Astrocyte (in vitro differentiated cells and primary cell): ENCODE measurements at regions not wholly inside any gene's neighbourhood (a gene's known extent, or its start where the extent isn't known, plus 50 kb on each side); places are given as distances from the start of the nearest gene placed in this dataset.

Experiments
- DNase-seq: peaks from one replicate; pipeline ENCODE4 v3.0.0-alpha.2; 2010; ENCODE audit warnings: low read depth
- FAIRE-seq: peaks from 2 replicates; lab custom pipeline; 2011; peaks lifted over from hg19 to GRCh38; lab: Jason Lieb, UNC
- H2AFZ ChIP-seq: 2 replicates; pipeline ENCODE4 v1.6.0; 2012; ENCODE audit warnings: low read depth, low read length, inconsistent platforms
- H3K27ac ChIP-seq: 2 replicates; pipeline ENCODE4 v1.5.1; 2011; ENCODE audit warnings: low read depth, low read length, inconsistent platforms
- H3K27me3 ChIP-seq: 2 replicates; pipeline ENCODE4 v1.6.0; 2011; ENCODE audit warnings: low read length, inconsistent platforms; ENCODE audit not compliant: insufficient read depth
- H3K36me3 ChIP-seq: 2 replicates; pipeline ENCODE4 v1.5.1; 2011; ENCODE audit warnings: low read length, inconsistent platforms; ENCODE audit not compliant: insufficient read depth
- H3K4me1 ChIP-seq: 2 replicates; pipeline ENCODE4 v1.5.1; 2011; ENCODE audit warnings: low read length, inconsistent platforms; ENCODE audit not compliant: insufficient read depth
- H3K4me2 ChIP-seq: 2 replicates; pipeline ENCODE4 v1.6.0; 2012; ENCODE audit warnings: low read length, inconsistent platforms
- H3K4me3 ChIP-seq: 2 replicates; pipeline ENCODE4 v1.5.1; 2011; ENCODE audit warnings: low read depth, mild to moderate bottlenecking, low read length, inconsistent platforms; ENCODE audit not compliant: insufficient read depth
- H3K79me2 ChIP-seq: 2 replicates; pipeline ENCODE4 v1.6.0; 2012; ENCODE audit warnings: mild to moderate bottlenecking, low read length, inconsistent platforms; ENCODE audit not compliant: insufficient read depth
- H3K9ac ChIP-seq: 2 replicates; pipeline ENCODE4 v1.6.0; 2012; ENCODE audit warnings: mild to moderate bottlenecking, low read length, inconsistent platforms
- H3K9me3 ChIP-seq: 2 replicates; pipeline ENCODE4 v1.5.1; 2012; ENCODE audit warnings: low read depth, mild to moderate bottlenecking, low read length, inconsistent platforms; ENCODE audit not compliant: insufficient read depth
- H4K20me1 ChIP-seq: 2 replicates; pipeline ENCODE4 v1.6.0; 2012; ENCODE audit warnings: low read length, inconsistent platforms; ENCODE audit not compliant: insufficient read depth
- H3K27ac Mint-ChIP-seq: one replicate; pipeline ENCODE4 v1.8.0; 2021; ENCODE audit warnings: mild to moderate bottlenecking, mixed read lengths; ENCODE audit not compliant: unreplicated experiment
- H3K27me3 Mint-ChIP-seq: one replicate; pipeline ENCODE4 v1.8.0; 2021; ENCODE audit warnings: low read depth, mixed read lengths; ENCODE audit not compliant: unreplicated experiment
- H3K36me3 Mint-ChIP-seq: one replicate; pipeline ENCODE4 v1.8.0; 2021; ENCODE audit warnings: low read depth, mixed read lengths; ENCODE audit not compliant: unreplicated experiment
- H3K4me1 Mint-ChIP-seq: one replicate; pipeline ENCODE4 v1.8.0; 2021; ENCODE audit warnings: low read depth, mixed read lengths; ENCODE audit not compliant: unreplicated experiment
- H3K4me3 Mint-ChIP-seq: one replicate; pipeline ENCODE4 v1.8.0; 2021; ENCODE audit warnings: mild to moderate bottlenecking, moderate library complexity, mixed read lengths; ENCODE audit not compliant: unreplicated experiment
- H3K9me3 Mint-ChIP-seq: one replicate; pipeline ENCODE4 v1.8.0; 2021; ENCODE audit warnings: mild to moderate bottlenecking, mixed read lengths; ENCODE audit not compliant: unreplicated experiment
- CTCF ChIP-seq: IDR thresholded peaks from 2 replicates; pipeline ENCODE4 v1.5.1; 2011; ENCODE audit warnings: low read depth, mild to moderate bottlenecking, inconsistent platforms, low read length, moderate library complexity; ENCODE audit not compliant: insufficient read depth
- EZH2 ChIP-seq: IDR thresholded peaks from 2 replicates; pipeline ENCODE4 v1.6.1; 2012; ENCODE audit warnings: mild to moderate bottlenecking, low read length, inconsistent platforms; ENCODE audit not compliant: insufficient read depth

- Mint-ChIP-seq H3K4me3 (no peak overlapping the region), H3K4me1 (peaks cover 11% of the 10 kb centered on the region), H3K27me3 (peaks cover 6% of the 10 kb centered on the region), H3K36me3 (peaks cover 3% of the 10 kb centered on the region), H3K27ac (no peak overlapping the region), H3K9me3 (peaks cover 8% of the 10 kb centered on the region)
- H3K9me3 ChIP-seq, result no peaks in the 10 kb centered on the region
- TF ChIP-seq CTCF (no peak), EZH2 (no peak)
- DNase-seq (no peak), FAIRE-seq (no peak)
- H2AFZ ChIP-seq, result no peak overlapping the region
- H3K4me1 ChIP-seq, result no peaks in the 10 kb centered on the region
- no peaks in the 10 kb centered on the region for H3K79me2 ChIP-seq
- H3K4me3 ChIP-seq, result no peak overlapping the region
- no peak overlapping the region for H3K27ac ChIP-seq
- no peak overlapping the region for H3K4me2 ChIP-seq
- no peaks in the 10 kb centered on the region for H3K27me3 ChIP-seq
- no peak overlapping the region for H3K9ac ChIP-seq
- no peaks in the 10 kb centered on the region for H3K36me3 ChIP-seq
- no peaks in the 10 kb centered on the region for H4K20me1 ChIP-seq
Measured at GRCh38 chr10:29957236-29957635, 102.2 kb downstream of the JCAD start.

- H3K27ac ChIP-seq, result no peak overlapping the region
- H3K4me3 ChIP-seq, result no peak overlapping the region
- H3K36me3 ChIP-seq, result no peaks in the 10 kb centered on the region
- no peaks in the 10 kb centered on the region for H3K79me2 ChIP-seq
- peaks cover 3% of the 10 kb centered on the region for H3K36me3 Mint-ChIP-seq
- H3K9me3 ChIP-seq, result no peaks in the 10 kb centered on the region
- peaks cover 15% of the 10 kb centered on the region for H3K4me1 Mint-ChIP-seq
- no peaks in the 10 kb centered on the region for H3K27me3 ChIP-seq
- H2AFZ ChIP-seq, result no peak overlapping the region
- peaks cover 5% of the 10 kb centered on the region for H3K4me1 ChIP-seq
- H3K9ac ChIP-seq, result no peak overlapping the region
- DNase-seq (no peak), FAIRE-seq (no peak)
- H3K27me3 Mint-ChIP-seq, result peaks cover 6% of the 10 kb centered on the region
- H3K4me2 ChIP-seq, result no peak overlapping the region
- TF ChIP-seq CTCF (no peak), EZH2 (no peak)
- peaks cover 8% of the 10 kb centered on the region for H3K9me3 Mint-ChIP-seq
- H4K20me1 ChIP-seq, result no peaks in the 10 kb centered on the region
- H3K27ac Mint-ChIP-seq, result no peak overlapping the region
- H3K4me3 Mint-ChIP-seq, result no peak overlapping the region
Measured at GRCh38 chr10:29956335-29956924, 103.0 kb downstream of the JCAD start.

GRCh38 chr10:29955329-29955935 is 104.0 kb downstream of the JCAD start:
- Mint-ChIP-seq H3K4me1 (peaks cover 24% of the 10 kb centered on the region), H3K4me3 (no peak overlapping the region), H3K27ac (no peak overlapping the region), H3K27me3 (peaks cover 2% of the 10 kb centered on the region), H3K9me3 (peaks cover 8% of the 10 kb centered on the region), H3K36me3 (peaks cover 3% of the 10 kb centered on the region)
- no peak for TF ChIP-seq CTCF
- no peak overlapping the region for H2AFZ ChIP-seq
- FAIRE-seq (no peak), DNase-seq (peak; percentile 64)
- H3K79me2 ChIP-seq, result no peaks in the 10 kb centered on the region
- H3K9me3 ChIP-seq, result no peaks in the 10 kb centered on the region
- H4K20me1 ChIP-seq, result no peaks in the 10 kb centered on the region
- H3K27ac ChIP-seq, result no peak overlapping the region
- no peak overlapping the region for H3K9ac ChIP-seq
- H3K4me3 ChIP-seq, result no peak overlapping the region
- no peaks in the 10 kb centered on the region for H3K36me3 ChIP-seq
- peaks cover 15% of the 10 kb centered on the region for H3K4me1 ChIP-seq
- no peaks in the 10 kb centered on the region for H3K27me3 ChIP-seq
- no peak overlapping the region for H3K4me2 ChIP-seq
